MM.1S (cell line): ENCODE measurements at regions not wholly inside any gene's neighbourhood (a gene's known extent, or its start where the extent isn't known, plus 50 kb on each side); places are given as distances from the start of the nearest gene placed in this dataset.

Experiments
- CTCF ChIP-seq: fragments of 300-600 bp; sonication (generic); IDR thresholded peaks from 2 replicates; pipeline ENCODE4 v1.5.1; 2016; ENCODE audit warnings: antibody characterized with exemption, low read length, mixed read lengths
- EZH2 ChIP-seq: fragments of 300-600 bp; sonication (generic); optimal IDR thresholded peaks from 2 replicates; pipeline ENCODE3; 2017; ENCODE audit warnings: low read depth, mild to moderate bottlenecking, antibody characterized with exemption, low read length, mixed read lengths
- EZH2phosphoT487 ChIP-seq: fragments of 300-600 bp; sonication (generic); IDR thresholded peaks from 2 replicates; pipeline ENCODE4 v1.6.1; 2018; ENCODE audit warnings: antibody characterized with exemption, low read length

- TF ChIP-seq CTCF (no peak), EZH2phosphoT487 (no peak), EZH2 (no peak)
Observed at GRCh38 chr1:50262436-50262835, 153.7 kb downstream of the ELAVL4 start.
